Pancreas (tissue), 10 donors: ENCODE measurements at regions not wholly inside any gene's neighbourhood (a gene's known extent, or its start where the extent isn't known, plus 50 kb on each side); places are given as distances from the start of the nearest gene placed in this dataset.

Experiments used
- ATAC-seq, 4 donors: fragments of 200-7000 bp; cut with Tn5 transposase; one replicate each; pipeline versions ENCODE4 v1.8.0 to v1.9.1; 2020; ENCODE audit warnings: mild to moderate bottlenecking in 4 of 4, moderate library complexity in 4 of 4
- DNase-seq, 6 donors: peaks; one replicate each; pipeline ENCODE4 v3.0.0-alpha.2; 2020
- FAIRE-seq: peaks from 2 replicates; lab custom pipeline; 2012; peaks lifted over from hg19 to GRCh38; lab: Jason Lieb, UNC
- H3K27ac ChIP-seq, 4 donors: fragments of 200-600 bp; sonication (generic); 1 replicate in 3 of 4; 2 replicates in 1 of 4; pipeline versions ENCODE4 v1.5.0 to v1.8.0; 2020
- H3K27me3 ChIP-seq, 4 donors: fragments of 200-600 bp; one replicate each; pipeline ENCODE4 v1.8.0; 2021
- H3K36me3 ChIP-seq, 3 donors: fragments of 200-600 bp; sonication (generic) in 1 of 3; one replicate each; pipeline versions ENCODE4 v1.5.0 to v1.8.0; 2020 to 2021
- H3K4me1 ChIP-seq, 3 donors: fragments of 200-600 bp; one replicate each; pipeline ENCODE4 v1.8.0; 2021
- H3K4me3 ChIP-seq, 4 donors: fragments of 200-600 bp; sonication (generic) in 2 of 4; one replicate each; pipeline versions ENCODE4 v1.5.0 to v1.8.0; 2020 to 2021
- H3K9me3 ChIP-seq, 4 donors: fragments of 200-600 bp; one replicate each; pipeline ENCODE4 v1.8.0; 2021
- WGBS, 2 donors: extraction: QIAGEN DNeasy Blood & Tissue Kit; methylation state at CpG; one replicate each; pipeline ENCODE4 v1.1.7; 2013; 5-methylcytosine and 5-hydroxymethylcytosine counted together
- intact Hi-C, 3 donors: fragments of 100-400 bp; cut with DNase I; formaldehyde crosslinking; loops; one replicate each; pipeline versions ENCODE4 v1.11.1 to v1.14.2; 2022
- TF ChIP-seq, protein P1 (sequence below), 4 donors: fragments of 200-600 bp; sonication (generic) in 3 of 4; IDR thresholded peaks; one replicate each; pipeline versions ENCODE4 v1.5.0 to v1.8.0; 2021; ENCODE audit warnings: antibody characterized with exemption in 4 of 4
- donor health status: healthy with polysubstance abuse.
- donor health status: DM: no; HTN: no; CAD: no; lungs with moderate emphysema.
- donor health status: DM: no; HTN: no; CAD: no.
- donor health status: control.
- donor health status: control.
- donor health status: Bipolar disorder and iron deficiency.
- donor health status: DM: yes; HTN: yes; CAD: no.
- donor health status: DM: no; HTN: no; CAD: no.
- donor health status: DM: no; HTN: no; CAD: no.
- donor health status: DM: yes; HTN: yes; CAD: no.

DNA sequence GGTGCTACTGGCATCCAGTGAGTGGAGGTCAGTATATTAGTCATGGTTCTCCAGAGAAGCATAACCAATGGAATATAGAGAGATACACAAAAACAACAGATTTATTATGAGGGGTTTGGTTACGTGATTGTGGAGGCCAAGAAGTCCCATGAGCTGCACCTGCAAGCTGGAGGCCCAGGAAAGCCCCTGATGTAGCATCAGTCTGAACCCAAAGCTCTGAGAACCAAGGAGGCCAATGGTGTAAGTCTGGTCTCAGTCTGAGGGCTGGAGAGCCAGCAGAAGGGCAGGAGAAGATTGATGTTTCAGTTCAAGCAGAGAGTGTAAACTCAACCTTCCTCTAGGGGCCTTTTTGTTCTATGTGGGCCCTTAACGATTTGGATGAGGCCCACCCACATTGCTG is 144.1 kb downstream of the KLF13 start:
- Histone ChIP-seq H3K4me1 (no peaks in the 10 kb centered on the region), H3K4me3 (no peak overlapping the region), H3K9me3 (no peaks in the 10 kb centered on the region), H3K36me3 (no peaks in the 10 kb centered on the region), H3K27ac (no peak overlapping the region), H3K27me3 (no peaks in the 10 kb centered on the region)
- ATAC-seq (no peak), FAIRE-seq (no peak), DNase-seq (no peak)
- WGBS, 2 donors, result 58 to 67% methylated on average over 2 of the region's 2 CpGs
- TF ChIP-seq, protein P1, sequence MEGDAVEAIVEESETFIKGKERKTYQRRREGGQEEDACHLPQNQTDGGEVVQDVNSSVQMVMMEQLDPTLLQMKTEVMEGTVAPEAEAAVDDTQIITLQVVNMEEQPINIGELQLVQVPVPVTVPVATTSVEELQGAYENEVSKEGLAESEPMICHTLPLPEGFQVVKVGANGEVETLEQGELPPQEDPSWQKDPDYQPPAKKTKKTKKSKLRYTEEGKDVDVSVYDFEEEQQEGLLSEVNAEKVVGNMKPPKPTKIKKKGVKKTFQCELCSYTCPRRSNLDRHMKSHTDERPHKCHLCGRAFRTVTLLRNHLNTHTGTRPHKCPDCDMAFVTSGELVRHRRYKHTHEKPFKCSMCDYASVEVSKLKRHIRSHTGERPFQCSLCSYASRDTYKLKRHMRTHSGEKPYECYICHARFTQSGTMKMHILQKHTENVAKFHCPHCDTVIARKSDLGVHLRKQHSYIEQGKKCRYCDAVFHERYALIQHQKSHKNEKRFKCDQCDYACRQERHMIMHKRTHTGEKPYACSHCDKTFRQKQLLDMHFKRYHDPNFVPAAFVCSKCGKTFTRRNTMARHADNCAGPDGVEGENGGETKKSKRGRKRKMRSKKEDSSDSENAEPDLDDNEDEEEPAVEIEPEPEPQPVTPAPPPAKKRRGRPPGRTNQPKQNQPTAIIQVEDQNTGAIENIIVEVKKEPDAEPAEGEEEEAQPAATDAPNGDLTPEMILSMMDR (IDR thresholded peaks at IDR 0.05), result no peak
- intact Hi-C loops, result no loop called here

DNA sequence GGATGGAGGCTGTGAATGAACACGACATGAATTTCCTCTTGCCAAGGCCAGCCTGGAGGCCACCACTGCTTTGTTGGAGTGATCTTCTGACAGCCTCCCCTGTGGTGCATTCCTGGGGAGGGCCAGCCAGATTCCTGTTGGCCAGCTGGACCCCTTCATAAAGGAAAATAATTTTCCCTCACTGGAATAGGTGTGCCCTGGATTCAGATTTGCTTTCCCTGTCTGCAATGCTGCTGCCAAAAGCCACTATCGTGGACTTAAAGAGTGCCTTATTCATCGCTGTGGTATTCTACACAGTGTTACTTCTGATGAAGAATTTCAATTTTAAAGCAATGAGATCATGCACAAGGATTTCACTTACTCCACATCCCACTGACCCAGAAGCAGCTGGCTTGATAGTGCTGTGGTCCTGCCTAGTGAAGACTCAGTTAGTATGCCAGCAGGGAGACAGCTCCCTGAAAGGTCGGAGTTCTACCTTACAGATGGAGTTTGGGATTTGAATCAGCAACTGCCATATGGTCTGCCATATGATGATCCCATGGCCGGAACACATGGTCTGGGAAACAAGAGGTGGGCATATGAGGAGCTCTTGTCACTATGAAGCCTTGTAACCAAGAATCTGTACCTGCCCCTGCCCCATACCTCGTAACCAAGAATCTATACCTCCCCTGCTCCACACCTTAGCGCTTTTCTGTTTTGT is 145.2 kb downstream of the KLF13 start:
- TF ChIP-seq, protein P1 (IDR thresholded peaks at IDR 0.05), result no peak
- Histone ChIP-seq H3K36me3 (no peaks in the 10 kb centered on the region), H3K4me1 (no peaks in the 10 kb centered on the region), H3K27me3 (no peaks in the 10 kb centered on the region), H3K9me3 (no peaks in the 10 kb centered on the region), H3K4me3 (no peak overlapping the region), H3K27ac (no peak overlapping the region)
- intact Hi-C loops, result no loop called here
- FAIRE-seq, result no peak
- DNase-seq, result no peak
- ATAC-seq, result peak in 2 of 4 donors; percentile 35 to 61
- 72 to 74% methylated on average over 7 of the region's 7 CpGs for WGBS, 2 donors

DNA sequence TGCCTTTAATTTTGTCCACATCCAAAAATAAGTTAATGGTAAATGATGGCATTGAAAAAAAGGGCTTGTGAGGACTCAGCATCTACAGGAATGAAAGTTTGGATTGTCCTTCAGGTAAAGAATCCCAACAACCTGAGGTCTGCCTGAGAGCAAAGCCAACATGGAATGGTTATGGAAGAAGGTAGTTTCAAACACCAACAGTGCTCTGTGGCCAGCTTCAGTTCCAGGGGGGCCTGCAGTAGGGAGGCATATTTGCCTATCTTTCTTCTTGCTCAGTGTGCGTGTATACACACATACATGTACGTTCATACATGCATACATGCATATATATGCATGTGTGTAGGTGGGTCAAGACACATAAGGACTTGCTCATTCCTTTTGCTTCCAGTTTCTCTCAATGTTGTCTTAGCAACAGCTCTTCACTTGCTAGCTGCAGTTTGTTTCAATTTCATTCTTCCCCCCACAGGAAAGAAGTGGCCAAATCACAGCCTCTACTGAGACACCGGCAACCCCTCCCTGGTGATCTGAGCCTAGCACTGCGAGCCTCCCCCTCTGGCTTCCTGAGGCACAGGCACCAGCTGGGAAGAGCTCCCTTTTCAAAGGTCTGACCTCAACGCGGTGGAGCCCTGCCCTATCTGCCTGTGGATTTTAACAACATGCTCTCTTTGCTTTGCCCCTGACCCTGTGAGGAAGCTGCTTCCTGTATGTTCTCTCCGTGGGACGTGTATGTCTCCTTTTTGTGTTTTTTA is 146.2 kb downstream of the KLF13 start:
- peak in 3 of 4 donors; percentile 26 to 63 (median 39) for ATAC-seq
- intact Hi-C loops, result no loop called here
- Histone ChIP-seq H3K27me3 (no peaks in the 10 kb centered on the region), H3K27ac (no peak overlapping the region), H3K36me3 (no peaks in the 10 kb centered on the region), H3K4me3 (no peak overlapping the region), H3K4me1 (no peaks in the 10 kb centered on the region), H3K9me3 (no peaks in the 10 kb centered on the region)
- TF ChIP-seq, protein P1 (IDR thresholded peaks at IDR 0.05), result no peak
- FAIRE-seq, result no peak
- WGBS, 2 donors, result 44 to 45% methylated on average over 8 of the region's 8 CpGs
- no peak for DNase-seq

DNA sequence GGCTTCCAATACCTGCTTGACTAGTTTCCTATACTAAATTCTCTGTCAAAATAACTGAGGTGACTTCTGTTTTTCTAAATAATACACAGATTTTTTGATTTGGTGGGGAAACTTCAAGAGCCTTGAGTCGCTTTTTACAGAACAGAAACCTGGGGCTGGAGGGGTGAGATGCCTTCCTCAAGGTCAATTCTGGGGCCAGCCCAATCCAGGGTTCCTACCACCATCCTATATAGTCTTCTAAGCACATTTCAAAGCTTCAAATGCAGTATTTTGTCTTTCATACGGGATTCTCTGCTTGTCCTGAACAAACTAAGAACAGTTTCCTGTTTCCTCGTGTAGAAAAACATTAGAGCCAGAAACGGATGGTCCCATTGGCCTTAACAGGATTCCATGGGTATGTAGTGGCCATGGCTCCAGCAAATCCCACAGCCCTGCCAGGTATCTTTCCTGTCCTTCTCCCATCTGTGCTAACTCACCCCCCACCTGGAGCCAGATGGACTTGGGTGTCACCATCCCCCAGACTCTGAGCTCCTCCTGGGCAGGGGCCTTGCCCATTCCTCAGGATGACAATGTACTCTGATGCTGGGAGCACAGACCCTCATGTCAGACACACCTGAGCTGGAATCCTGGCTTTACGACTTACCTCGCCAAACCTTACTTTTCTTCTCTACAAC is 146.9 kb downstream of the KLF13 start:
- FAIRE-seq, result no peak
- intact Hi-C loops, result no loop called here
- 64 to 72% methylated on average over 6 of the region's 6 CpGs for WGBS, 2 donors
- Histone ChIP-seq H3K27ac (no peak overlapping the region), H3K4me3 (no peak overlapping the region), H3K27me3 (no peaks in the 10 kb centered on the region), H3K36me3 (no peaks in the 10 kb centered on the region), H3K4me1 (no peaks in the 10 kb centered on the region), H3K9me3 (no peaks in the 10 kb centered on the region)
- no peak for DNase-seq
- TF ChIP-seq, protein P1 (IDR thresholded peaks at IDR 0.05), result no peak
- ATAC-seq, result no peak
